HG03064 (cell line): ENCODE measurements at regions not wholly inside any gene's neighbourhood (a gene's known extent, or its start where the extent isn't known, plus 50 kb on each side); places are given as distances from the start of the nearest gene placed in this dataset.

ENCODE experiments used
- ATAC-seq: cut with Tn5 transposase; IDR thresholded peaks from one replicate; pipeline ENCODE4 v1.9.1; 2021; ENCODE audit warnings: low read depth; ENCODE audit not compliant: unreplicated experiment

GRCh38 chr16:86103320-86103719 lies 204.4 kb downstream of the IRF8 start:
- ATAC-seq, result no peak

- no peak for ATAC-seq
Measured at GRCh38 chr16:86104537-86105048, 205.6 kb downstream of the IRF8 start.

- ATAC-seq, result no peak
Measured at GRCh38 chr16:86107215-86107825, 208.4 kb downstream of the IRF8 start.

GRCh38 chr16:86108062-86108461 lies 209.1 kb downstream of the IRF8 start:
- ATAC-seq, result no peak

- ATAC-seq, result no peak
Measured at GRCh38 chr16:86110134-86110533, 211.2 kb downstream of the IRF8 start.

- ATAC-seq, result no peak
Measured at GRCh38 chr16:86110726-86111125, 211.8 kb downstream of the IRF8 start.

- no peak for ATAC-seq
Measured at GRCh38 chr16:86112178-86112577, 213.2 kb downstream of the IRF8 start.

- no peak for ATAC-seq
Measured at GRCh38 chr16:86117235-86117634, 218.3 kb downstream of the IRF8 start.

GRCh38 chr16:86117756-86118155 lies 218.8 kb downstream of the IRF8 start:
- ATAC-seq, result no peak

- ATAC-seq, result no peak
Measured at GRCh38 chr16:86118467-86119307, 219.7 kb downstream of the IRF8 start.

GRCh38 chr16:86120201-86121192 lies 221.5 kb downstream of the IRF8 start:
- ATAC-seq, result no peak

- ATAC-seq, result no peak
Measured at GRCh38 chr16:86121374-86122010, 222.5 kb downstream of the IRF8 start.

GRCh38 chr16:86122681-86123342 lies 223.8 kb downstream of the IRF8 start:
- ATAC-seq, result no peak

GRCh38 chr16:86124321-86124720 lies 225.4 kb downstream of the IRF8 start:
- ATAC-seq, result no peak

- no peak for ATAC-seq
Measured at GRCh38 chr16:86126891-86127290, 227.9 kb downstream of the IRF8 start.

- no peak for ATAC-seq
Measured at GRCh38 chr16:86127366-86127765, 228.4 kb downstream of the IRF8 start.

GRCh38 chr16:86128246-86128645 lies 229.3 kb downstream of the IRF8 start:
- no peak for ATAC-seq

GRCh38 chr16:86129541-86129940 lies 230.6 kb downstream of the IRF8 start:
- no peak for ATAC-seq

GRCh38 chr16:86133377-86133776 lies 234.4 kb downstream of the IRF8 start:
- ATAC-seq, result no peak
